OCI-LY7 (cell line): ENCODE measurements at regions not wholly inside any gene's neighbourhood (a gene's known extent, or its start where the extent isn't known, plus 50 kb on each side); places are given as distances from the start of the nearest gene placed in this dataset.

Experiments used
- EZH2phosphoT487 ChIP-seq: fragments of 200-600 bp; sonication (generic); IDR thresholded peaks from 2 replicates; pipeline ENCODE4 v1.6.1; 2018; ENCODE audit warnings: low read depth, borderline replicate concordance, mild to moderate bottlenecking, mixed run types, antibody characterized with exemption, low read length, moderate library complexity, mixed read lengths
- TF ChIP-seq, protein P1 (sequence below): fragments of 200-600 bp; sonication (generic); conservative IDR thresholded peaks from 2 replicates; pipeline ENCODE4 v1.5.1; 2014; ENCODE audit warnings: mild to moderate bottlenecking, antibody characterized with exemption, low read length, moderate library complexity, mixed read lengths

DNA sequence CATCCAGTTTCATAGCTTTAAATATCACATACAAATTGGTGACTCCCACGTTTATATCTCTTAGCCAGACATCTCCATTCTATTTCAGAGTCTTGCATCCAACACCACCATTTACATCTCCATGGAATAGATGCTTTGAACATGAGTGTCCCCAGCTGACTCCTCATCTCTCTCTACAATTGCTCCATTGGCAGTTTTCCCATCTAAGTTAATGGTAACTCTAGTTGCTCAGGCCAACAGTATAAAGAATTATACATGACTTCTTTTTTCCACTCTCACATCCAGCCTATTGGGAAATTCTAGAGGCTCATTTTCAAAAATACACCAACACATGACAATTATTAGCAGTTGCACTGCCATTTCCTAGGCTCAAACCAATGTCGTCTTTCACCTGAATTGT lies 388.2 kb downstream of the STIM2 start:
- no peak for TF ChIP-seq EZH2phosphoT487
- TF ChIP-seq, protein P1, sequence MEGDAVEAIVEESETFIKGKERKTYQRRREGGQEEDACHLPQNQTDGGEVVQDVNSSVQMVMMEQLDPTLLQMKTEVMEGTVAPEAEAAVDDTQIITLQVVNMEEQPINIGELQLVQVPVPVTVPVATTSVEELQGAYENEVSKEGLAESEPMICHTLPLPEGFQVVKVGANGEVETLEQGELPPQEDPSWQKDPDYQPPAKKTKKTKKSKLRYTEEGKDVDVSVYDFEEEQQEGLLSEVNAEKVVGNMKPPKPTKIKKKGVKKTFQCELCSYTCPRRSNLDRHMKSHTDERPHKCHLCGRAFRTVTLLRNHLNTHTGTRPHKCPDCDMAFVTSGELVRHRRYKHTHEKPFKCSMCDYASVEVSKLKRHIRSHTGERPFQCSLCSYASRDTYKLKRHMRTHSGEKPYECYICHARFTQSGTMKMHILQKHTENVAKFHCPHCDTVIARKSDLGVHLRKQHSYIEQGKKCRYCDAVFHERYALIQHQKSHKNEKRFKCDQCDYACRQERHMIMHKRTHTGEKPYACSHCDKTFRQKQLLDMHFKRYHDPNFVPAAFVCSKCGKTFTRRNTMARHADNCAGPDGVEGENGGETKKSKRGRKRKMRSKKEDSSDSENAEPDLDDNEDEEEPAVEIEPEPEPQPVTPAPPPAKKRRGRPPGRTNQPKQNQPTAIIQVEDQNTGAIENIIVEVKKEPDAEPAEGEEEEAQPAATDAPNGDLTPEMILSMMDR: no peak
